Skeletal muscle tissue (tissue), 3 donors: ENCODE measurements at regions not wholly inside any gene's neighbourhood (a gene's known extent, or its start where the extent isn't known, plus 50 kb on each side); places are given as distances from the start of the nearest gene placed in this dataset.

Source experiments
- H3K27ac ChIP-seq: one replicate; pipeline ENCODE4 v1.7.0; 2013; ENCODE audit warnings: mild to moderate bottlenecking, low read depth, low read length, inconsistent platforms
- H3K27me3 ChIP-seq, 3 donors: one replicate each; pipeline ENCODE4 v1.7.0; 2013; ENCODE audit warnings: low read length in 3 of 3; ENCODE audit not compliant: control insufficient read depth in 3 of 3, insufficient read depth in 3 of 3
- H3K36me3 ChIP-seq, 3 donors: one replicate each; pipeline ENCODE4 v1.7.0; 2013; ENCODE audit warnings: low read length in 3 of 3; ENCODE audit not compliant: control insufficient read depth in 3 of 3, insufficient read depth in 3 of 3
- H3K4me1 ChIP-seq, 3 donors: one replicate each; pipeline ENCODE4 v1.7.0; 2013; ENCODE audit warnings: low read length in 3 of 3, mild to moderate bottlenecking in 3 of 3; ENCODE audit not compliant: control insufficient read depth in 3 of 3, insufficient read depth in 3 of 3
- H3K4me3 ChIP-seq, 3 donors: one replicate each; pipeline ENCODE4 v1.7.0; 2013; ENCODE audit warnings: low read length in 3 of 3
- H3K9ac ChIP-seq, 3 donors: one replicate each; pipeline ENCODE4 v1.7.0; 2013; ENCODE audit warnings: low read length in 3 of 3, mild to moderate bottlenecking in 3 of 3, moderate library complexity in 2 of 3, low read depth in 1 of 3
- H3K9me3 ChIP-seq, 3 donors: one replicate each; pipeline ENCODE4 v1.7.0; 2013; ENCODE audit warnings: low read length in 3 of 3; ENCODE audit not compliant: control insufficient read depth in 3 of 3
- donor health status: Osteomylitis.

- H3K27ac ChIP-seq: no peak overlapping the region
- no peak overlapping the region for H3K9ac ChIP-seq
- no peaks in the 10 kb centered on the region for H3K9me3 ChIP-seq
- no peaks in the 10 kb centered on the region for H3K4me1 ChIP-seq
- no peaks in the 10 kb centered on the region for H3K36me3 ChIP-seq
- H3K4me3 ChIP-seq: no peak overlapping the region
- no peaks in the 10 kb centered on the region for H3K27me3 ChIP-seq
Observed at GRCh38 chr3:94875149-94875548, 812.3 kb downstream of the NSUN3 start.

GRCh38 chr3:94887065-94887464 lies 824.2 kb downstream of the NSUN3 start:
- no peak overlapping the region for H3K27ac ChIP-seq
- H3K9me3 ChIP-seq: no peaks in the 10 kb centered on the region
- H3K4me1 ChIP-seq: no peaks in the 10 kb centered on the region
- no peaks in the 10 kb centered on the region for H3K27me3 ChIP-seq
- no peak overlapping the region for H3K9ac ChIP-seq
- no peak overlapping the region for H3K4me3 ChIP-seq
- H3K36me3 ChIP-seq: no peaks in the 10 kb centered on the region

- Histone ChIP-seq H3K9ac (no peak overlapping the region), H3K4me3 (no peak overlapping the region), H3K27me3 (no peaks in the 10 kb centered on the region), H3K9me3 (no peaks in the 10 kb centered on the region), H3K4me1 (no peaks in the 10 kb centered on the region), H3K36me3 (no peaks in the 10 kb centered on the region), H3K27ac (no peak overlapping the region)
Observed at GRCh38 chr3:94896994-94897393, 834.1 kb downstream of the NSUN3 start.

- Histone ChIP-seq H3K27ac (no peak overlapping the region), H3K9me3 (peaks cover 0 to 3% (median 0%) of the 10 kb centered on the region in 3 donors), H3K4me3 (no peak overlapping the region), H3K4me1 (no peaks in the 10 kb centered on the region), H3K27me3 (no peaks in the 10 kb centered on the region), H3K36me3 (no peaks in the 10 kb centered on the region), H3K9ac (no peak overlapping the region)
Observed at GRCh38 chr3:94904156-94904674, 841.4 kb downstream of the NSUN3 start.

GRCh38 chr3:94909726-94910125 lies 846.9 kb downstream of the NSUN3 start:
- Histone ChIP-seq H3K4me3 (no peak overlapping the region), H3K27ac (no peak overlapping the region), H3K36me3 (no peaks in the 10 kb centered on the region), H3K4me1 (no peaks in the 10 kb centered on the region), H3K9ac (no peak overlapping the region), H3K9me3 (peaks cover 0 to 3% (median 0%) of the 10 kb centered on the region in 3 donors), H3K27me3 (no peaks in the 10 kb centered on the region)

GRCh38 chr3:94912656-94913055 lies 849.8 kb downstream of the NSUN3 start:
- Histone ChIP-seq H3K9ac (no peak overlapping the region), H3K27me3 (no peaks in the 10 kb centered on the region), H3K4me3 (no peak overlapping the region), H3K9me3 (no peaks in the 10 kb centered on the region), H3K36me3 (no peaks in the 10 kb centered on the region), H3K4me1 (no peaks in the 10 kb centered on the region), H3K27ac (no peak overlapping the region)

GRCh38 chr3:94927175-94927574 lies 864.3 kb downstream of the NSUN3 start:
- Histone ChIP-seq H3K9me3 (no peaks in the 10 kb centered on the region), H3K4me1 (no peaks in the 10 kb centered on the region), H3K36me3 (no peaks in the 10 kb centered on the region), H3K4me3 (no peak overlapping the region), H3K27ac (no peak overlapping the region), H3K27me3 (no peaks in the 10 kb centered on the region), H3K9ac (no peak overlapping the region)

- no peaks in the 10 kb centered on the region for H3K9me3 ChIP-seq
- H3K9ac ChIP-seq: no peak overlapping the region
- H3K27me3 ChIP-seq: no peaks in the 10 kb centered on the region
- H3K36me3 ChIP-seq: no peaks in the 10 kb centered on the region
- H3K27ac ChIP-seq: no peak overlapping the region
- no peaks in the 10 kb centered on the region for H3K4me1 ChIP-seq
- H3K4me3 ChIP-seq: no peak overlapping the region
Observed at GRCh38 chr3:94928921-94929320, 866.1 kb downstream of the NSUN3 start.

- Histone ChIP-seq H3K27ac (no peak overlapping the region), H3K36me3 (no peaks in the 10 kb centered on the region), H3K4me3 (no peak overlapping the region), H3K9me3 (no peaks in the 10 kb centered on the region), H3K9ac (no peak overlapping the region), H3K27me3 (no peaks in the 10 kb centered on the region), H3K4me1 (no peaks in the 10 kb centered on the region)
Observed at GRCh38 chr3:94935738-94936580, 873.1 kb downstream of the NSUN3 start.

- Histone ChIP-seq H3K9ac (no peak overlapping the region), H3K27ac (no peak overlapping the region), H3K4me3 (no peak overlapping the region), H3K9me3 (no peaks in the 10 kb centered on the region), H3K4me1 (no peaks in the 10 kb centered on the region), H3K27me3 (no peaks in the 10 kb centered on the region), H3K36me3 (no peaks in the 10 kb centered on the region)
Observed at GRCh38 chr3:94937980-94938379, 875.1 kb downstream of the NSUN3 start.
